Esophagus muscularis mucosa (tissue), 3 donors: ENCODE measurements at regions not wholly inside any gene's neighbourhood (a gene's known extent, or its start where the extent isn't known, plus 50 kb on each side); places are given as distances from the start of the nearest gene placed in this dataset.

Experiments
- POLR2A ChIP-seq: fragments of 450-650 bp; IDR thresholded peaks from one replicate; pipeline ENCODE4 v1.6.1; 2017; ENCODE audit warnings: antibody characterized with exemption, moderate library complexity, mild to moderate bottlenecking, low read depth
- TF ChIP-seq, protein P1 (sequence below), 3 experiments: fragments of 200-600 bp in 2 of 3; fragments of 450-650 bp in 1 of 3; sonication (generic) in 2 of 3; IDR thresholded peaks; one replicate each; pipeline ENCODE4 v1.5.1; 2017 to 2019; ENCODE audit warnings: antibody characterized with exemption in 3 of 3, mild to moderate bottlenecking in 2 of 3, moderate library complexity in 1 of 3

DNA sequence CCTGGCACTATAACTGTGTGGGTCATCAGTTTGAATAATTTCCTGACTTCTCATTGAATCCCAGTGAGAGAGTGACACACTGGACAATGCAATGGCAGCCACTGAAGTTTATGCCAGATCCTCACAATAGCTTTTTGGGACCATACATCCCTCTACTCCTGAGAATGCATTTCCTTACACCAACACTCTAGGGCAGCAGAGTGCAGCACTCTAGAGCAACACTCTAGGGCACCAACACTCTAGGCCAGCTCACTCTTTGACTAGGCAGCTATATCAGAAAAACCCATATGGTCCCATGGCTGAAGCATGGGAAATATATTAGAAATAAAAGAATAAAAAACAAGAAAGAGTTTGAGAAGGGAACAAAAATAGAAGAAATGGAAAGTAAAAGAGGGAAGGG, 309.2 kb downstream of the MAP2K6 start:
- TF ChIP-seq, protein P1, sequence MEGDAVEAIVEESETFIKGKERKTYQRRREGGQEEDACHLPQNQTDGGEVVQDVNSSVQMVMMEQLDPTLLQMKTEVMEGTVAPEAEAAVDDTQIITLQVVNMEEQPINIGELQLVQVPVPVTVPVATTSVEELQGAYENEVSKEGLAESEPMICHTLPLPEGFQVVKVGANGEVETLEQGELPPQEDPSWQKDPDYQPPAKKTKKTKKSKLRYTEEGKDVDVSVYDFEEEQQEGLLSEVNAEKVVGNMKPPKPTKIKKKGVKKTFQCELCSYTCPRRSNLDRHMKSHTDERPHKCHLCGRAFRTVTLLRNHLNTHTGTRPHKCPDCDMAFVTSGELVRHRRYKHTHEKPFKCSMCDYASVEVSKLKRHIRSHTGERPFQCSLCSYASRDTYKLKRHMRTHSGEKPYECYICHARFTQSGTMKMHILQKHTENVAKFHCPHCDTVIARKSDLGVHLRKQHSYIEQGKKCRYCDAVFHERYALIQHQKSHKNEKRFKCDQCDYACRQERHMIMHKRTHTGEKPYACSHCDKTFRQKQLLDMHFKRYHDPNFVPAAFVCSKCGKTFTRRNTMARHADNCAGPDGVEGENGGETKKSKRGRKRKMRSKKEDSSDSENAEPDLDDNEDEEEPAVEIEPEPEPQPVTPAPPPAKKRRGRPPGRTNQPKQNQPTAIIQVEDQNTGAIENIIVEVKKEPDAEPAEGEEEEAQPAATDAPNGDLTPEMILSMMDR (IDR thresholded peaks at IDR 0.05): no peak
- TF ChIP-seq POLR2A: no peak
